Transverse colon (tissue), 3 donors: ENCODE measurements at regions not wholly inside any gene's neighbourhood (a gene's known extent, or its start where the extent isn't known, plus 50 kb on each side); places are given as distances from the start of the nearest gene placed in this dataset.

Source experiments
- CTCF ChIP-seq, 5 experiments: fragments of 200-600 bp in 3 of 5; fragments of 450-650 bp in 2 of 5; sonication (generic) in 3 of 5; IDR thresholded peaks; 1 replicate in 2 of 5; 2 replicates in 3 of 5; pipeline ENCODE4 v1.5.1; 2016 to 2017; ENCODE audit warnings: antibody characterized with exemption in 5 of 5, inconsistent platforms in 3 of 5, mild to moderate bottlenecking in 2 of 5, moderate library complexity in 1 of 5
- POLR2A ChIP-seq: fragments of 450-650 bp; IDR thresholded peaks from one replicate; pipeline ENCODE4 v1.6.1; 2016; ENCODE audit warnings: antibody characterized with exemption, mild to moderate bottlenecking, moderate library complexity

- no peak for TF ChIP-seq CTCF (IDR thresholded peaks at IDR 0.05)
- no peak for TF ChIP-seq POLR2A
Measured at GRCh38 chr6:19153981-19154295, 683.2 kb upstream of the ID4 start.
